GM12873 (cell line): ENCODE measurements at regions not wholly inside any gene's neighbourhood (a gene's known extent, or its start where the extent isn't known, plus 50 kb on each side); places are given as distances from the start of the nearest gene placed in this dataset.

Experiments
- TF ChIP-seq, protein P1 (sequence below): IDR thresholded peaks from 2 replicates; pipeline ENCODE4 v1.5.1; 2012; ENCODE audit warnings: low read depth, mild to moderate bottlenecking, moderate library complexity, low read length, control low read depth; ENCODE audit not compliant: insufficient read depth; ENCODE audit errors: missing control alignments

DNA sequence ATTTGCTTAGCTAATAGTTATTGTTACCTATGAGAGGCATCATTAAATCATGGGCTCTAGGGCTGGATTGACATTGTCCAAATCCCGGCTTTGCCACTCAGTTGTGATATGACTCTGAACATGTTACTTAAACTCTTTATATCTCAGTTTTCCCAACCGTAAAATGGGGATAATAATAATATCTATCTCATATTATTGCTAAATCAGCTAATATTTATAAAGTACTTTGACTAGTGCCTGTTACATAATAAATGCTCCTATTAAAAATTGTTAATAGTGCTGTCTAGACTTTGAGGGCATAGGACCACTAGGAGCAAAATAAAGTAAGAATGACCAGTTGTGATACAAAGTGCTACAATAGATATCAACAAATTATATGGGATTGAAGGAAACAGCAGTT lies 376.3 kb upstream of the FIGN start:
- TF ChIP-seq, protein P1, sequence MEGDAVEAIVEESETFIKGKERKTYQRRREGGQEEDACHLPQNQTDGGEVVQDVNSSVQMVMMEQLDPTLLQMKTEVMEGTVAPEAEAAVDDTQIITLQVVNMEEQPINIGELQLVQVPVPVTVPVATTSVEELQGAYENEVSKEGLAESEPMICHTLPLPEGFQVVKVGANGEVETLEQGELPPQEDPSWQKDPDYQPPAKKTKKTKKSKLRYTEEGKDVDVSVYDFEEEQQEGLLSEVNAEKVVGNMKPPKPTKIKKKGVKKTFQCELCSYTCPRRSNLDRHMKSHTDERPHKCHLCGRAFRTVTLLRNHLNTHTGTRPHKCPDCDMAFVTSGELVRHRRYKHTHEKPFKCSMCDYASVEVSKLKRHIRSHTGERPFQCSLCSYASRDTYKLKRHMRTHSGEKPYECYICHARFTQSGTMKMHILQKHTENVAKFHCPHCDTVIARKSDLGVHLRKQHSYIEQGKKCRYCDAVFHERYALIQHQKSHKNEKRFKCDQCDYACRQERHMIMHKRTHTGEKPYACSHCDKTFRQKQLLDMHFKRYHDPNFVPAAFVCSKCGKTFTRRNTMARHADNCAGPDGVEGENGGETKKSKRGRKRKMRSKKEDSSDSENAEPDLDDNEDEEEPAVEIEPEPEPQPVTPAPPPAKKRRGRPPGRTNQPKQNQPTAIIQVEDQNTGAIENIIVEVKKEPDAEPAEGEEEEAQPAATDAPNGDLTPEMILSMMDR = no peak

DNA sequence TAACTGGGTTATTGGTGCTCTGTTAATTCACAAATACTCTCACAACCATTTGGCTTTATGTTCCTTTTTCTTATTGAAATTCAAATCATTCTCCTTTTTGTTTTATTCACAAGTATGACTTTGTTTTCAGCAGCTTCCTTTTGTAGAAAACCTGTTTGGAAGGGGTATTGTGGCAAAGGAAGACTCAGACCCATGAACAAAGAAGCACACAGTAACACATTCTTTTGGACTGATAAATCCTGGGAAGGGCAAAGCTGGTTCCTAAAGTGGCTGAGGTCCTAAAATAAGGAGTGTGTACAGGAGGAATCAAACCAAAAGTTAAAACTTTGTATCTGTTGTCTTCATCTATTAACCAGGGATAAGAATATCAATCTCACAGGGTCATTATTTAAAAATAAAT lies 374.7 kb upstream of the FIGN start:
- TF ChIP-seq, protein P1 = no peak

DNA sequence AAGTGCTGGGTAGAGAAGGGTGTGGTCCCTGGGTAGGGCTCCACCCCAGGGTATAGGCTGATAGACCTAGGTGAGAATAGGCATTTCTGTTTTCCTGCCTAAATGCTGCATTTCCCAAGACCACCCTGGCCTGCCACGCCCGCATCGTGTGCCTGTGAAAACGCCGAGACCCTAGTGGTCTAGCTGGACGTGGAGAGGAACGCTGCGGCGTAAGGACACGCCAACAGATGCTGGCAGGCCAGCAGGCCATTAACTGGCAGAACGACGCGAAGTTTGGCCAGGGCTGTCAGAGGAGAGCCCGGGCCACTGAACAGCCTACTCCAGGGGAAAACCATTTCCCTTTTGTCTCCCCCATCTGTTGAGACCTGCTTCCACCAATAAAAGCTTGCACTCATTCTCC lies 373.2 kb upstream of the FIGN start:
- TF ChIP-seq, protein P1 = no peak

DNA sequence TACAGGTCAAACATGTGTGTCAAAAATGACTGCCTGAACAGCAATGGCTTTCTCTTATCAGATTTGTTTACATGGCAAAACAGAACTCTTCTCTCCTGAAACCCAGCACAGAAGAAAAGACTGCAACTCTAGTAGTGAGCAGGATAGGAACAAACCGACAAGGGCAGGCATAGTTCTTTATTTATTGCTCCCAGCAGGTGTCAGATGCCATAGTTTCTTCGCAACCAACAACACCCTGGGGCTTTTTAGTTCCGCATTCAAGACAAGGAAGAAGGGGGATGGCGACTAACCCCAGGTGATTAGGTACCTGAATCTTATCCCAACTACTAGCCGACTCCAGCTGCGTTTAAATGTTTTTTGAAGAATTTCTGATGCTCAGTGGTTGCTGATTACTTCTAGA lies 367.5 kb upstream of the FIGN start:
- TF ChIP-seq, protein P1 = no peak

DNA sequence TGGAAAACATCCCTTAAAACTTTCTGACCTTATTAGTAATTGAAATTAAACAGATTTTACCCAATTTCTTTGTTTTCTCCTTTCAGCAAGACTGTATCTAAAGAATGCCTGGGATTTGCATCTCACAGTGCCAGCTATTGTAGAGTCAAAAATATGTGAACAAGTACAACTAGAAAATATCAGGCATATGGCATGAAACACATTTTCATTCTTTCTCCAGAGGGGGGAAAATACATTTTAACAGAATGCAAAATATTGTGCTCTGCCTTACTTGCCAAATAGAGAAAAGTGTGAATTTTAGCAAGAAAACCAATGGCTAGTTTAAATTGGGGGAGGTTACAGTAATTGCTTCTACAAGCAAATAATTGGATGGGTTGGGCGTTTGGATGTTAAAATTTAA lies 366.6 kb upstream of the FIGN start:
- TF ChIP-seq, protein P1 = no peak

DNA sequence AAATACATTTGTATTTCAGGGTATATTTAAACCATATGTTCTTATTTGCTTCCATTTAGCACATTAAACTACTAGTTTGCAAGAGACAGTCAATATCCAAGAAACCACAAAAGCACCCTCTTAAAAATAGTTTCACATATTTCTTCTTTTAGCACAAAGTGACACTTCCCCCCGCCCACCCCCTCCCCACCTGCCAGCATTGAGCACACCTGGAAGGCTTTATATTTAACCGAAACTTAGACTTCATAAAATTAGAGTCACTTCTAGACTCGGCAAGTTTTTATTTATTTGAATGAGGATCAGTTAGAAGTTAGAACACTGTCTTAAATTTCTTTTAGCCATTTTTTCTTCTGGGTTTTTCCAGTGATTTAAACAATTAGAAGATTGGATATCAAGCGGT lies 355.9 kb upstream of the FIGN start:
- TF ChIP-seq, protein P1 = no peak

DNA sequence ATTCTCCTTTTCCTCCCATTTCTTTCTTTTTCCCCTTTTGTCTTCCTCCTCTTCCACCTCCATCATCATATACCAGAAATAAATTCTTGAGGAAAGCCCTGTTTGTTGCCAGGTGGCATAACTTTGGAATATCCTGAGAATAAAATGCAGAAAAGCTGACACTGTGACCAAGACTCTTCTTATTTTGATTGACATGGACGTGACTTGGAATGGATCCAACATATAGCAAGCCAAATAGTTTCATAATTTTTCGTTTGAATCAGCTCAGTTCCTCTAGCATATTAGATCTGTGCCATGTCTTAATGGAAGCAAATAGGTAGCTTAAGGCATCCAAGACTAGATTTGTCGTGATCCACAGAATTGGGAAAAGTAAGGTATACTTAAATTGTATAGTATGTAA lies 354.7 kb upstream of the FIGN start:
- TF ChIP-seq, protein P1 = no peak
